Activated naive CD4-positive, alpha-beta T cell treated with anti-CD3 and anti-CD28 coated beads, Interleukin-2, amount 10 ng/mL, durations not matched to agents 7 days and 5 days (primary cell): ENCODE measurements at regions not wholly inside any gene's neighbourhood (a gene's known extent, or its start where the extent isn't known, plus 50 kb on each side); places are given as distances from the start of the nearest gene placed in this dataset.
A peak's percentile ranks its signal among the peaks of the same experiment; 100 is the strongest.

Experiments used
- CTCF ChIA-PET: fragments of 350-600 bp; sonication (Branson Sonifier 250); formaldehyde crosslinking; loops from one replicate; lab custom pipeline; 2021; ENCODE audit warnings: antibody characterized with exemption; lab: Charles Lee
- DNase-seq: peaks from one replicate; pipeline ENCODE4 v3.0.0-alpha.2; 2020
- H3K27ac Mint-ChIP-seq: one replicate; pipeline ENCODE4 v1.8.0; 2021; ENCODE audit warnings: mild to moderate bottlenecking, moderate library complexity, mixed read lengths
- H3K27me3 Mint-ChIP-seq: one replicate; pipeline ENCODE4 v1.8.0; 2021; ENCODE audit warnings: mild to moderate bottlenecking, mixed read lengths
- H3K36me3 Mint-ChIP-seq: one replicate; pipeline ENCODE4 v1.8.0; 2021; ENCODE audit warnings: mixed read lengths
- H3K4me1 Mint-ChIP-seq: one replicate; pipeline ENCODE4 v1.8.0; 2021; ENCODE audit warnings: mixed read lengths
- H3K4me3 Mint-ChIP-seq: one replicate; pipeline ENCODE4 v1.8.0; 2021; ENCODE audit warnings: mild to moderate bottlenecking, moderate library complexity, mixed read lengths
- H3K9me3 Mint-ChIP-seq: one replicate; pipeline ENCODE4 v1.8.0; 2021; ENCODE audit warnings: mixed read lengths

DNA sequence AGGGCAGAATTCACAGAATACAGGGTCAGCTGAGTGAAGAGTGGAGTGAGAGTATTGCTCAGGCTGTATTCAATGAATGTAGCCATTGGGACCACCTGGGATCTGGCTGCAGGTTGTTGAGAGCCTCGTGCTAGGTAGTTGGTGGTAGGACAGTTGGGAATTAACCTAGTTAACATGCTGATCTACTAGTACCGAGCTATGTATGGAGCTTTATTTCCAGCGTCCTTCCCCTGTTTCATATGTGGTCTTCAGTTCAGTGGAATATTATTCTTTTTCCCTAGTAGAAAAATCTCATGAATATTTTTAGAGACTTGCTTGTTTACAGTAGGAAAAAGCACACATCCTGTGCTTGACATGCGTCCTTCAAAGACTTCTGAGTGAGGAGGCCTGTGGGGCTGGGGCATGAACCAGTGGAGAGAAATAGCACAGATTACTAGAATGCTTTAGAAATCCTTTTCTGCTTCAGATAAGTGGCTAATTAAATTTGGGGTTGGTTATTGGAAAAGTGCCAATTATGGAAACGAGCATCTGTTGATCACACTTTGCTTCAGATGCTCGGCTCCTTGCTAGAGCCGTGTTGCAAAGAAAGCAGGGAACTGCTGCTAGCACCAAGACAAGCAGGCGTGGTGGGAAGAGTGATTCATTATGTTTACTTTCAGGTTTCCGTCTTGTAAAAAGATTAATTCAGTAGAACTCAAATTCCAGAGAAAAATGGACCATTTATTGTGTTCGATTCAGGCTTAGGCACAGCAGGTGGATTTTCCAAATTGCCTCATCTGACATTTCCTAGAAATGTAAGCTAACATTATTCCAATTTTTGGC, 53.6 kb downstream of the ARF6 start:
- DNase-seq, result peak; percentile 55
- H3K4me3 Mint-ChIP-seq, result peak overlapping the region; percentile 42

GRCh38 chr14:49947506-49947905, 54.6 kb downstream of the ARF6 start:
- Mint-ChIP-seq H3K4me3 (no peak overlapping the region), H3K36me3 (peaks cover 22% of the 10 kb centered on the region), H3K27me3 (no peaks in the 10 kb centered on the region), H3K9me3 (peaks cover 11% of the 10 kb centered on the region), H3K27ac (peak overlapping the region; percentile 79), H3K4me1 (peaks cover 79% of the 10 kb centered on the region)
- CTCF ChIA-PET, result no interaction called here
- no peak for DNase-seq

More for the DNA sequence above, 53.6 kb downstream of the ARF6 start:
- peaks cover 15% of the 10 kb centered on the region for H3K9me3 Mint-ChIP-seq
- CTCF ChIA-PET, result interaction anchor here (1.2 to 1.8 kb wide), 4 partner anchors 26 to 84 kb away, joined by 3 to 7 read pairs (median 4); no protein-coding TSS in a partner anchor
- H3K4me1 Mint-ChIP-seq, result peaks cover 81% of the 10 kb centered on the region
- peak overlapping the region; percentile 89 for H3K27ac Mint-ChIP-seq
- no peaks in the 10 kb centered on the region for H3K27me3 Mint-ChIP-seq
- peaks cover 24% of the 10 kb centered on the region for H3K36me3 Mint-ChIP-seq

GRCh38 chr14:49950275-49951228, 57.7 kb downstream of the ARF6 start:
- Mint-ChIP-seq H3K9me3 (peaks cover 2% of the 10 kb centered on the region), H3K4me3 (no peak overlapping the region), H3K4me1 (peaks cover 57% of the 10 kb centered on the region), H3K27me3 (no peaks in the 10 kb centered on the region), H3K27ac (no peak overlapping the region), H3K36me3 (peaks cover 8% of the 10 kb centered on the region)
- DNase-seq, result peak; percentile 22
- CTCF ChIA-PET, result interaction anchor here (1.1 to 1.9 kb wide), 4 partner anchors 20 to 154 kb away, joined by 3 to 6 read pairs (median 4); partner anchors contain the start of gene NEMF

DNA sequence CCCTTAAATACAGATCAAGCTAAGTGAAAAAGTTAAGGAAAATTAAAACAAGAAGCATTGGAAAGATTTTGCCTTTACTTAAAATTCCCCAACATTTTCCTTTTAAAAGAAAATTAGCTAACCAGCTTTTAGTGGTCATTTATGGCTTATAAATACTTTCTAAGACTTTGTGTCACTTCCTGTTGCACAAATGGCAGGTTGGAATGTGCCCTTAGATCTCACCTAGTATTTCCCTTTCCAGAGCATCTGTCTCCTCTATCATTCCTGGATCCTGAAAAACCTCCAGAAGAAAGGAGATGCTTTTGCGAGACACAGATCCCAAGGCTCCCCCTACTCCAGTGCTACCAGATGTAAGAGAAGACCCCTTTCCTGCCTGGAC, 58.3 kb downstream of the ARF6 start:
- CTCF ChIA-PET, result interaction anchor here (1.1 to 1.8 kb wide), 2 partner anchors 48 to 99 kb away, joined by 4 read pairs; partner anchors contain the start of gene NEMF
- peaks cover 50% of the 10 kb centered on the region for H3K4me1 Mint-ChIP-seq
- H3K4me3 Mint-ChIP-seq, result no peak overlapping the region
- H3K27me3 Mint-ChIP-seq, result no peaks in the 10 kb centered on the region
- no peak overlapping the region for H3K27ac Mint-ChIP-seq
- DNase-seq, result no peak
- peaks cover 8% of the 10 kb centered on the region for H3K36me3 Mint-ChIP-seq
- peaks cover 2% of the 10 kb centered on the region for H3K9me3 Mint-ChIP-seq

- Mint-ChIP-seq H3K4me1 (peaks cover 44% of the 10 kb centered on the region), H3K9me3 (peaks cover 2% of the 10 kb centered on the region), H3K27ac (no peak overlapping the region)
Measured at GRCh38 chr14:49951691-49952345, 58.9 kb downstream of the ARF6 start.

DNA sequence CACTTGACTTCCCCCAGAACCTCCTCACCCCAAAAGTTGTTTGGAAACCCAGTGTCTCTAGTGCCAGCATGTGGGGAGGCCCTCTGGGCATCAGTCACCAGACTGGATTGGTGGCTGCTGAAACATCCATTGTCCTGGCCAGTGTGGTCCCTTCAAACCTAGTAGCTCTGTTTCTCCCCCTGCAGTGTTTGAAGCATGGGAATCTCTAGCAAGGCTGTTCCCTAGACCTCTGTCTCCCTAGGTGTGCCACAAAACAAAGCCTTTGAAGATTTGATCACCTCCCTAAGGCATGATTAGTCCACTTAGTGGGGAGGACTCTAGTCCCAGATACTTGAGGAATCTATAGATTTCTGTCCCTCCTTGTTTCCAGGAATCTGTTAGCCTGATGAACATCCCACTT, 60.3 kb downstream of the ARF6 start:
- peaks cover 1% of the 10 kb centered on the region for H3K9me3 Mint-ChIP-seq
- no peaks in the 10 kb centered on the region for H3K27me3 Mint-ChIP-seq
- peaks cover 30% of the 10 kb centered on the region for H3K4me1 Mint-ChIP-seq
- peaks cover 7% of the 10 kb centered on the region for H3K36me3 Mint-ChIP-seq
- H3K27ac Mint-ChIP-seq, result no peak overlapping the region
- CTCF ChIA-PET, result interaction anchor here (1.4 kb wide), 1 partner anchor 8 kb away, joined by 3 read pairs; no protein-coding TSS in a partner anchor
- no peak for DNase-seq
- H3K4me3 Mint-ChIP-seq, result no peak overlapping the region

More at GRCh38 chr14:49951691-49952345, 58.9 kb downstream of the ARF6 start:
- CTCF ChIA-PET, result interaction anchor here (1.1 to 1.8 kb wide), 3 partner anchors 19 to 100 kb away, joined by 3 to 4 read pairs (median 4); partner anchors contain the start of gene NEMF
- H3K27me3 Mint-ChIP-seq, result no peaks in the 10 kb centered on the region
- no peak for DNase-seq
- no peak overlapping the region for H3K4me3 Mint-ChIP-seq
- peaks cover 8% of the 10 kb centered on the region for H3K36me3 Mint-ChIP-seq

GRCh38 chr14:49954171-49954631, 61.3 kb downstream of the ARF6 start:
- peaks cover 29% of the 10 kb centered on the region for H3K4me1 Mint-ChIP-seq
- no peaks in the 10 kb centered on the region for H3K27me3 Mint-ChIP-seq
- H3K4me3 Mint-ChIP-seq, result no peak overlapping the region
- DNase-seq, result no peak
- H3K36me3 Mint-ChIP-seq, result peaks cover 4% of the 10 kb centered on the region
- H3K27ac Mint-ChIP-seq, result no peak overlapping the region
- CTCF ChIA-PET, result interaction anchor here (1.4 kb wide), 1 partner anchor 7 kb away, joined by 3 read pairs; no protein-coding TSS in a partner anchor
- no peaks in the 10 kb centered on the region for H3K9me3 Mint-ChIP-seq

GRCh38 chr14:49955024-49955423, 62.1 kb downstream of the ARF6 start:
- H3K4me1 Mint-ChIP-seq, result peaks cover 36% of the 10 kb centered on the region
- H3K27me3 Mint-ChIP-seq, result no peaks in the 10 kb centered on the region
- no peaks in the 10 kb centered on the region for H3K9me3 Mint-ChIP-seq
- CTCF ChIA-PET, result no interaction called here
- no peak overlapping the region for H3K4me3 Mint-ChIP-seq
- no peak overlapping the region for H3K27ac Mint-ChIP-seq
- peaks cover 4% of the 10 kb centered on the region for H3K36me3 Mint-ChIP-seq
- DNase-seq, result no peak

DNA sequence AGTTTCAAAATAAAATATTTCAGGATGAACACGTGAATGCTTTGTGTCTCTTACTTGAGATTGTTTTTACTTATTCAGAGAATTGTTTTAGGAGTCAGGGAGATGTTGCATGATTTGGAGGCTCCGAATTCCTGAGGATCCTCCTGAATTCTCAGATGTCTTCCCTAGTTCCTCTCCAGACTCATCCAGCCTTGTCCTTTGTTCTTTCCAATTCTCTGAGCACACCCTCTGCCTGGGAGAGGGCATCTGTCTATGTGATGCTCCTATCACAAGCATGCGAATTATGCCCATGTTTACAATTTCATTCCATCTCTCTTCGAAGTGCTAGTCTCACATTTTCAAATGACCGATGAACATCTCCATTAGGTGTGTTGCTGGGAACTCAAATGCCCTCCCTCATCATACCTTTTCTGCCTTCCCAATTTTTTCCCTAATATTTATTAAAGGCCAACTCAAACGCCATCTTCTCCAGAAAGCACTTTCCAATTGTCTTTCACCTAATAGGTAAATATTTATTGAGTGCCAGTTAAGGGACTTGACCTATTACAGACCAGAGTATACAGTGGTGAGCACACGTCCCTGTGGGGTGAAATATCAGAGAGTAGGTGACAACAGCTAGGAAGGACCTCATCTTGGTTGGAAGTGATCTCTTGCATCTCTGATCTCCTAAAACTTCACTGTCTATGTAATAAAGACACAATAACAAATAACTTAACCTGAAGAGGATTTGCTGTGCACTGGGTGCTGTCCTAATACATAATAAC, 64.4 kb downstream of the ARF6 start:
- Mint-ChIP-seq H3K9me3 (no peaks in the 10 kb centered on the region), H3K36me3 (peaks cover 1% of the 10 kb centered on the region), H3K4me1 (peaks cover 36% of the 10 kb centered on the region), H3K27me3 (no peaks in the 10 kb centered on the region), H3K4me3 (no peak overlapping the region), H3K27ac (no peak overlapping the region)
- DNase-seq, result no peak
- CTCF ChIA-PET, result interaction anchor here (0.9 kb wide), 1 partner anchor 50 kb away, joined by 3 read pairs; no protein-coding TSS in a partner anchor

DNA sequence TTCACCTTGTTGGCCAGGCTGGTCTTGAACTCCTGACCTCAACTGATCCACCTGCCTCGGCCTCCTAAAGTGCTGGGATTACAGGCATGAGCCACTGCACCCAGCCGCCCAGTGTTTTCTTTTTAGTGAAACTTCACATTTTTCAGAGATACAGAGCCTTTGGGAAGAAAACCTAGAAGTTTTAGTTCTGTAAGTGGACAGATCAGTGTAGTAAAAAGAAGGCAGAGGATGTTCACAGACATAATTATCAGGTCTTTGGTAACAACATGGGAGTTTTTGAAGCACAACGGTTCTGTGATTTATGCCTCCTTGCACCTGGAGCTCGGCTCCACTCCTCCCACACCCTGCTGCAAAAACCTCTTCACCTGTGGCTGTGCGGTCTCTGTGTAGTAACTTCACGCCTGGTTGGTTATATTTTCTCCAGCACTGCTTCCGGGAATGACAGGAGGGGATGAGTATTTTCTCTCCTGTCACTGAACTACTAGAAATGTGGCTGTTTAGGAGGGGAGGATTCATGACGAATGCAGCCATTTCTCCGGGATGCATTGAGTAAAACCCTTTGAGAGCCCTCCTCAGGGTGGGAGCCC, 67.0 kb downstream of the ARF6 start:
- Mint-ChIP-seq H3K9me3 (no peaks in the 10 kb centered on the region), H3K27me3 (no peaks in the 10 kb centered on the region), H3K27ac (peak overlapping the region; percentile 82), H3K4me3 (no peak overlapping the region), H3K36me3 (no peaks in the 10 kb centered on the region), H3K4me1 (peaks cover 49% of the 10 kb centered on the region)
- CTCF ChIA-PET, result interaction anchor here (1.2 kb wide), 1 partner anchor 12 kb away, joined by 3 read pairs; no protein-coding TSS in a partner anchor
- peak; percentile 49 for DNase-seq

- Mint-ChIP-seq H3K27ac (peak overlapping the region; percentile 52), H3K4me1 (peaks cover 50% of the 10 kb centered on the region), H3K9me3 (no peaks in the 10 kb centered on the region), H3K36me3 (no peaks in the 10 kb centered on the region), H3K4me3 (no peak overlapping the region), H3K27me3 (no peaks in the 10 kb centered on the region)
- no peak for DNase-seq
- CTCF ChIA-PET, result interaction anchor here (1.0 kb wide), 1 partner anchor 43 kb away, joined by 3 read pairs; no protein-coding TSS in a partner anchor
Measured at GRCh38 chr14:49960453-49960852, 67.6 kb downstream of the ARF6 start.
